Endothelial cell of umbilical vein (primary cell): ENCODE measurements at regions not wholly inside any gene's neighbourhood (a gene's known extent, or its start where the extent isn't known, plus 50 kb on each side); places are given as distances from the start of the nearest gene placed in this dataset.

Experiments
- BruUV-seq: library from RNA; stranded (reverse); fragments of 400-500 nt; replicated peaks from 2 replicates; lab custom pipeline; 2021; lab: Mats Ljungman, UMichigan
- CTCF ChIA-PET: fragments of 300-600, 350-600 bp; sonication (Branson Sonifier 250); formaldehyde crosslinking; loops from one replicate; lab custom pipeline; 2021; ENCODE audit warnings: antibody characterized with exemption, inconsistent platforms; lab: Charles Lee
- POLR2A ChIA-PET: fragments of 300-600, 350-600 bp; sonication (Branson Sonifier 250); formaldehyde crosslinking; loops from one replicate; lab custom pipeline; 2021; ENCODE audit warnings: antibody characterized with exemption, inconsistent platforms; lab: Charles Lee
- DNase-seq: peaks from one replicate; pipeline ENCODE4 v3.0.0-alpha.2; 2011; ENCODE audit warnings: low read depth, low spot score
- FAIRE-seq: peaks from 2 replicates; lab custom pipeline; 2011; peaks lifted over from hg19 to GRCh38; lab: Jason Lieb, UNC
- H2AFZ ChIP-seq: 2 replicates; pipeline ENCODE4 v1.6.0; 2012; ENCODE audit warnings: low read depth, low read length, control low read depth, inconsistent platforms
- H3K27ac ChIP-seq: 2 replicates; pipeline ENCODE4 v1.5.1; 2011; ENCODE audit warnings: low read depth, mild to moderate bottlenecking, control low read depth, low read length, moderate library complexity; ENCODE audit not compliant: insufficient read depth
- H3K27me3 ChIP-seq, 2 experiments: 2 replicates each; pipeline versions ENCODE4 v1.6.0 to v1.6.1; 2011; ENCODE audit warnings: low read length in 2 of 2, mixed read lengths in 1 of 2; ENCODE audit not compliant: control insufficient read depth in 2 of 2, insufficient read depth in 2 of 2
- H3K36me3 ChIP-seq, 2 experiments: 2 replicates in 1 of 2; 3 replicates in 1 of 2; pipeline ENCODE4 v1.5.1; 2011; ENCODE audit warnings: low read length in 2 of 2, mild to moderate bottlenecking in 1 of 2, moderate library complexity in 1 of 2; ENCODE audit not compliant: control insufficient read depth in 2 of 2, insufficient read depth in 2 of 2; ENCODE audit errors: extremely low read depth in 1 of 2
- H3K4me1 ChIP-seq: 3 replicates; pipeline ENCODE4 v1.5.1; 2011; ENCODE audit warnings: mild to moderate bottlenecking, low read length; ENCODE audit not compliant: control insufficient read depth, insufficient read depth; ENCODE audit errors: extremely low read depth
- H3K4me2 ChIP-seq: 2 replicates; pipeline ENCODE4 v1.6.1; 2011; ENCODE audit warnings: low read length, control low read depth, mixed read lengths; ENCODE audit not compliant: insufficient read depth
- H3K4me3 ChIP-seq, 3 experiments: fragments of 200-600 bp in 1 of 3; sonication (generic), shearing (Covaris generic) in 1 of 3; replicated peaks in 1 of 3; 2 replicates each; pipeline ENCODE4 v1.5.1; 2011 to 2016; ENCODE audit warnings: control low read depth in 3 of 3, low read length in 3 of 3, mild to moderate bottlenecking in 2 of 3, inconsistent platforms in 1 of 3, low read depth in 1 of 3, moderate library complexity in 1 of 3; ENCODE audit not compliant: insufficient read depth in 1 of 3
- H3K79me2 ChIP-seq: 2 replicates; pipeline ENCODE4 v1.6.0; 2012; ENCODE audit warnings: low read length, inconsistent platforms; ENCODE audit not compliant: control insufficient read depth, insufficient read depth
- H3K9ac ChIP-seq: replicated peaks from 2 replicates; pipeline ENCODE3; 2011; ENCODE audit warnings: low read length, control low read depth; ENCODE audit not compliant: insufficient read depth; ENCODE audit errors: extremely low read depth
- H3K9me1 ChIP-seq: replicated peaks from 3 replicates; pipeline ENCODE4 v1.6.0; 2011; ENCODE audit warnings: mild to moderate bottlenecking, low read length; ENCODE audit not compliant: control insufficient read depth, insufficient read depth; ENCODE audit errors: extremely low read depth
- H3K9me3 ChIP-seq: replicated peaks from 2 replicates; pipeline ENCODE4 v1.5.1; 2012; ENCODE audit warnings: low read length, inconsistent platforms; ENCODE audit not compliant: control insufficient read depth, insufficient read depth
- H4K20me1 ChIP-seq: replicated peaks from 2 replicates; pipeline ENCODE3; 2011; ENCODE audit warnings: mild to moderate bottlenecking, low read length; ENCODE audit not compliant: control insufficient read depth, insufficient read depth; ENCODE audit errors: extremely low read depth
- CTCF ChIP-seq, 2 donors: IDR thresholded peaks; 1 replicate in 1 of 2; 2 replicates in 1 of 2; pipeline ENCODE4 v1.5.1; 2011; ENCODE audit warnings: low read length in 2 of 2, mild to moderate bottlenecking in 2 of 2, moderate library complexity in 2 of 2, control low read depth in 1 of 2, inconsistent platforms in 1 of 2, low read depth in 1 of 2; ENCODE audit not compliant: insufficient read depth in 1 of 2; ENCODE audit errors: extremely low read depth in 1 of 2
- EZH2 ChIP-seq: IDR thresholded peaks from 2 replicates; pipeline ENCODE4 v1.6.1; 2012; ENCODE audit warnings: borderline replicate concordance, low read depth, mild to moderate bottlenecking, moderate library complexity, low read length, inconsistent platforms; ENCODE audit not compliant: severe bottlenecking
- FOS ChIP-seq: IDR thresholded peaks from 2 replicates; pipeline ENCODE4 v1.6.1; 2011; ENCODE audit warnings: mild to moderate bottlenecking, low read length, moderate library complexity, borderline replicate concordance; ENCODE audit not compliant: insufficient read depth
- GATA2 ChIP-seq: IDR thresholded peaks from 2 replicates; pipeline ENCODE4 v1.7.0; 2011; ENCODE audit warnings: low read depth, mild to moderate bottlenecking, moderate library complexity, mixed read lengths, low read length; ENCODE audit not compliant: insufficient read length, insufficient read depth
- JUN ChIP-seq: IDR thresholded peaks from 2 replicates; pipeline ENCODE4 v1.6.1; 2011; ENCODE audit warnings: borderline replicate concordance, low read depth; ENCODE audit not compliant: insufficient read length, insufficient read depth
- MAX ChIP-seq: IDR thresholded peaks from 2 replicates; pipeline ENCODE4 v1.6.1; 2011; ENCODE audit not compliant: insufficient read depth, insufficient read length
- MYC ChIP-seq: IDR thresholded peaks from one replicate; pipeline ENCODE4 v1.6.1; 2011; ENCODE audit warnings: mild to moderate bottlenecking, low read depth, low read length
- POLR2A ChIP-seq: IDR thresholded peaks from 2 replicates; pipeline ENCODE4 v1.6.1; 2012; ENCODE audit warnings: low read depth, mild to moderate bottlenecking, control low read depth, low read length
- POLR2AphosphoS5 ChIP-seq: IDR thresholded peaks from 2 replicates; pipeline ENCODE4 v1.6.1; 2012; ENCODE audit warnings: low read depth, mild to moderate bottlenecking, control low read depth, low read length, moderate library complexity; ENCODE audit not compliant: insufficient read depth
- dilution Hi-C: fragments of 300-500 bp; cut with MboI; formaldehyde crosslinking; loops from one replicate; pipeline ENCODE4 v1.15.0; 2019; ENCODE audit warnings: low sequenced_read_pairs; ENCODE audit not compliant: extremely low pct_ligation_motif_present
- intact Hi-C: fragments of 100-400 bp; cut with micrococcal nuclease; formaldehyde crosslinking; loops from one replicate; pipeline ENCODE4 v1.10.0; 2022

GRCh38 chr12:131536337-131536736 is 174.6 kb upstream of the SFSWAP start:
- H2AFZ ChIP-seq: no peak overlapping the region
- H3K9me1 ChIP-seq: no peaks in the 10 kb centered on the region
- POLR2A ChIA-PET: no interaction called here
- BruUV-seq: no TSS peak
- H3K4me1 ChIP-seq: no peaks in the 10 kb centered on the region
- no peaks in the 10 kb centered on the region for H3K79me2 ChIP-seq
- no peak overlapping the region for H3K9ac ChIP-seq
- H3K4me2 ChIP-seq: no peak overlapping the region
- no peak for FAIRE-seq
- intact Hi-C loops (no loop called here), dilution Hi-C loops (no loop called here)
- no peaks in the 10 kb centered on the region for H3K27me3 ChIP-seq
- CTCF ChIA-PET: no interaction called here
- no peak overlapping the region for H3K4me3 ChIP-seq
- no peaks in the 10 kb centered on the region for H4K20me1 ChIP-seq
- no peaks in the 10 kb centered on the region for H3K9me3 ChIP-seq
- no peaks in the 10 kb centered on the region for H3K36me3 ChIP-seq
- DNase-seq: no peak
- TF ChIP-seq GATA2 (no peak), POLR2AphosphoS5 (no peak), MAX (no peak), EZH2 (no peak), JUN (no peak)
- no peak overlapping the region for H3K27ac ChIP-seq

- no peaks in the 10 kb centered on the region for H3K9me3 ChIP-seq
- no peak for FAIRE-seq
- H3K9ac ChIP-seq: no peak overlapping the region
- H3K27me3 ChIP-seq: no peaks in the 10 kb centered on the region
- no peak overlapping the region for H3K27ac ChIP-seq
- DNase-seq: no peak
- no peaks in the 10 kb centered on the region for H3K9me1 ChIP-seq
- dilution Hi-C loops: no loop called here
- H3K4me2 ChIP-seq: no peak overlapping the region
- H3K36me3 ChIP-seq: no peaks in the 10 kb centered on the region
- no peaks in the 10 kb centered on the region for H3K4me1 ChIP-seq
- H3K79me2 ChIP-seq: no peaks in the 10 kb centered on the region
- no TSS peak for BruUV-seq
- no peak overlapping the region for H2AFZ ChIP-seq
- TF ChIP-seq GATA2 (no peak), FOS (no peak), CTCF (IDR thresholded peaks at IDR 0.05; ENCODE audit: extremely low read depth in 1 of 2, insufficient read depth in 1 of 2, low read depth in 1 of 2, low read length in 2 of 2) (no peak), MAX (no peak), POLR2A (no peak), POLR2AphosphoS5 (no peak), EZH2 (no peak), JUN (no peak), MYC (no peak)
- no peaks in the 10 kb centered on the region for H4K20me1 ChIP-seq
- ChIA-PET CTCF (no interaction called here), POLR2A (no interaction called here)
- intact Hi-C loops: no loop called here
- no peak overlapping the region for H3K4me3 ChIP-seq
These were observed 174.1 kb upstream of the SFSWAP start for GRCh38 chr12:131536766-131537165.
